Stimulated activated memory B cell treated with anti-CD40 and anti-IgM and Interleukin-4, amounts not matched to agents 10 μg/mL and 1 μg/mL and 100 μg/mL, for 72 hours (primary cell): ENCODE measurements at regions not wholly inside any gene's neighbourhood (a gene's known extent, or its start where the extent isn't known, plus 50 kb on each side); places are given as distances from the start of the nearest gene placed in this dataset.

ENCODE experiments used
- ATAC-seq: fragments of 150-1000 bp; cut with Tn5 transposase; 2 replicates; pipeline ENCODE4 v1.10.0; 2021
- H3K27ac Mint-ChIP-seq: one replicate; pipeline ENCODE4 v1.8.0; 2022; ENCODE audit warnings: mild to moderate bottlenecking, mixed read lengths
- H3K27me3 Mint-ChIP-seq: one replicate; pipeline ENCODE4 v1.8.0; 2022; ENCODE audit warnings: mixed read lengths
- H3K36me3 Mint-ChIP-seq: one replicate; pipeline ENCODE4 v1.8.0; 2022; ENCODE audit warnings: mixed read lengths
- H3K4me1 Mint-ChIP-seq: one replicate; pipeline ENCODE4 v1.8.0; 2022; ENCODE audit warnings: mixed read lengths
- H3K4me3 Mint-ChIP-seq: one replicate; pipeline ENCODE4 v1.8.0; 2022; ENCODE audit warnings: mild to moderate bottlenecking, moderate library complexity, mixed read lengths
- H3K9me3 Mint-ChIP-seq: one replicate; pipeline ENCODE4 v1.8.0; 2022; ENCODE audit warnings: mixed read lengths

GRCh38 chr1:208788013-208788540 lies 543.9 kb upstream of the PLXNA2 start:
- ATAC-seq: no peak
- H3K27ac Mint-ChIP-seq: no peak overlapping the region
- peaks cover 13% of the 10 kb centered on the region for H3K27me3 Mint-ChIP-seq
- H3K4me1 Mint-ChIP-seq: no peaks in the 10 kb centered on the region
- H3K36me3 Mint-ChIP-seq: no peaks in the 10 kb centered on the region
- H3K9me3 Mint-ChIP-seq: no peaks in the 10 kb centered on the region
- H3K4me3 Mint-ChIP-seq: no peak overlapping the region

- ATAC-seq: no peak
- Mint-ChIP-seq H3K9me3 (no peaks in the 10 kb centered on the region), H3K4me1 (no peaks in the 10 kb centered on the region), H3K4me3 (no peak overlapping the region), H3K36me3 (no peaks in the 10 kb centered on the region), H3K27me3 (peaks cover 12% of the 10 kb centered on the region), H3K27ac (no peak overlapping the region)
Observed at GRCh38 chr1:208791456-208791855, 547.3 kb upstream of the PLXNA2 start.

- H3K36me3 Mint-ChIP-seq: no peaks in the 10 kb centered on the region
- H3K9me3 Mint-ChIP-seq: no peaks in the 10 kb centered on the region
- no peak for ATAC-seq
- H3K4me1 Mint-ChIP-seq: no peaks in the 10 kb centered on the region
- H3K4me3 Mint-ChIP-seq: no peak overlapping the region
- no peaks in the 10 kb centered on the region for H3K27me3 Mint-ChIP-seq
- no peak overlapping the region for H3K27ac Mint-ChIP-seq
Observed at GRCh38 chr1:208793861-208794345, 549.7 kb upstream of the PLXNA2 start.

GRCh38 chr1:208799186-208799585 lies 555.0 kb upstream of the PLXNA2 start:
- Mint-ChIP-seq H3K27ac (no peak overlapping the region), H3K27me3 (no peaks in the 10 kb centered on the region), H3K36me3 (no peaks in the 10 kb centered on the region), H3K4me1 (no peaks in the 10 kb centered on the region), H3K9me3 (no peaks in the 10 kb centered on the region), H3K4me3 (no peak overlapping the region)
- no peak for ATAC-seq

- H3K4me1 Mint-ChIP-seq: no peaks in the 10 kb centered on the region
- no peaks in the 10 kb centered on the region for H3K27me3 Mint-ChIP-seq
- H3K36me3 Mint-ChIP-seq: no peaks in the 10 kb centered on the region
- peaks cover 10% of the 10 kb centered on the region for H3K9me3 Mint-ChIP-seq
- no peak overlapping the region for H3K27ac Mint-ChIP-seq
- H3K4me3 Mint-ChIP-seq: no peak overlapping the region
- ATAC-seq: no peak
Observed at GRCh38 chr1:208803011-208803811, 559.0 kb upstream of the PLXNA2 start.

GRCh38 chr1:208807446-208808127 lies 563.4 kb upstream of the PLXNA2 start:
- H3K4me1 Mint-ChIP-seq: no peaks in the 10 kb centered on the region
- H3K4me3 Mint-ChIP-seq: no peak overlapping the region
- peaks cover 12% of the 10 kb centered on the region for H3K27me3 Mint-ChIP-seq
- ATAC-seq: no peak
- no peak overlapping the region for H3K27ac Mint-ChIP-seq
- H3K36me3 Mint-ChIP-seq: no peaks in the 10 kb centered on the region
- H3K9me3 Mint-ChIP-seq: peaks cover 10% of the 10 kb centered on the region

GRCh38 chr1:208808301-208808700 lies 564.1 kb upstream of the PLXNA2 start:
- no peak overlapping the region for H3K27ac Mint-ChIP-seq
- H3K4me3 Mint-ChIP-seq: no peak overlapping the region
- H3K36me3 Mint-ChIP-seq: no peaks in the 10 kb centered on the region
- H3K9me3 Mint-ChIP-seq: peaks cover 10% of the 10 kb centered on the region
- H3K4me1 Mint-ChIP-seq: no peaks in the 10 kb centered on the region
- peaks cover 12% of the 10 kb centered on the region for H3K27me3 Mint-ChIP-seq
- ATAC-seq: no peak

GRCh38 chr1:208809876-208810275 lies 565.7 kb upstream of the PLXNA2 start:
- Mint-ChIP-seq H3K27me3 (peaks cover 12% of the 10 kb centered on the region), H3K27ac (no peak overlapping the region), H3K36me3 (no peaks in the 10 kb centered on the region), H3K4me3 (no peak overlapping the region), H3K4me1 (no peaks in the 10 kb centered on the region), H3K9me3 (peaks cover 10% of the 10 kb centered on the region)
- no peak for ATAC-seq

- Mint-ChIP-seq H3K9me3 (peaks cover 4% of the 10 kb centered on the region), H3K4me3 (no peak overlapping the region), H3K4me1 (no peaks in the 10 kb centered on the region), H3K36me3 (no peaks in the 10 kb centered on the region), H3K27me3 (no peaks in the 10 kb centered on the region), H3K27ac (no peak overlapping the region)
- ATAC-seq: no peak
Observed at GRCh38 chr1:208818770-208819445, 574.7 kb upstream of the PLXNA2 start.

- no peaks in the 10 kb centered on the region for H3K4me1 Mint-ChIP-seq
- no peak for ATAC-seq
- H3K9me3 Mint-ChIP-seq: peaks cover under 1% of the 10 kb centered on the region
- H3K4me3 Mint-ChIP-seq: no peak overlapping the region
- H3K36me3 Mint-ChIP-seq: no peaks in the 10 kb centered on the region
- no peak overlapping the region for H3K27ac Mint-ChIP-seq
- no peaks in the 10 kb centered on the region for H3K27me3 Mint-ChIP-seq
Observed at GRCh38 chr1:208820580-208821212, 576.5 kb upstream of the PLXNA2 start.

GRCh38 chr1:208821939-208822338 lies 577.8 kb upstream of the PLXNA2 start:
- Mint-ChIP-seq H3K4me3 (no peak overlapping the region), H3K4me1 (no peaks in the 10 kb centered on the region), H3K9me3 (no peaks in the 10 kb centered on the region), H3K27me3 (no peaks in the 10 kb centered on the region), H3K36me3 (no peaks in the 10 kb centered on the region), H3K27ac (no peak overlapping the region)
- no peak for ATAC-seq

- no peak for ATAC-seq
- H3K9me3 Mint-ChIP-seq: no peaks in the 10 kb centered on the region
- H3K27ac Mint-ChIP-seq: no peak overlapping the region
- H3K4me3 Mint-ChIP-seq: no peak overlapping the region
- no peaks in the 10 kb centered on the region for H3K4me1 Mint-ChIP-seq
- H3K36me3 Mint-ChIP-seq: no peaks in the 10 kb centered on the region
- no peaks in the 10 kb centered on the region for H3K27me3 Mint-ChIP-seq
Observed at GRCh38 chr1:208825300-208825699, 581.1 kb upstream of the PLXNA2 start.

- no peaks in the 10 kb centered on the region for H3K9me3 Mint-ChIP-seq
- H3K36me3 Mint-ChIP-seq: no peaks in the 10 kb centered on the region
- no peak for ATAC-seq
- H3K4me1 Mint-ChIP-seq: no peaks in the 10 kb centered on the region
- H3K27me3 Mint-ChIP-seq: no peaks in the 10 kb centered on the region
- H3K27ac Mint-ChIP-seq: no peak overlapping the region
- H3K4me3 Mint-ChIP-seq: no peak overlapping the region
Observed at GRCh38 chr1:208829595-208829994, 585.4 kb upstream of the PLXNA2 start.

GRCh38 chr1:208834381-208835096 lies 590.4 kb upstream of the PLXNA2 start:
- H3K27ac Mint-ChIP-seq: no peak overlapping the region
- no peaks in the 10 kb centered on the region for H3K4me1 Mint-ChIP-seq
- H3K9me3 Mint-ChIP-seq: no peaks in the 10 kb centered on the region
- no peak for ATAC-seq
- H3K4me3 Mint-ChIP-seq: no peak overlapping the region
- H3K27me3 Mint-ChIP-seq: no peaks in the 10 kb centered on the region
- no peaks in the 10 kb centered on the region for H3K36me3 Mint-ChIP-seq
